Stimulated activated memory B cell treated with anti-CD40 and anti-IgM and Interleukin-4, amounts not matched to agents 10 μg/mL and 1 μg/mL and 100 μg/mL, for 72 hours (primary cell): ENCODE measurements at regions not wholly inside any gene's neighbourhood (a gene's known extent, or its start where the extent isn't known, plus 50 kb on each side); places are given as distances from the start of the nearest gene placed in this dataset.
A peak's percentile ranks its signal among the peaks of the same experiment; 100 is the strongest.

Source experiments
- ATAC-seq: fragments of 150-1000 bp; cut with Tn5 transposase; 2 replicates; pipeline ENCODE4 v1.10.0; 2021
- H3K27ac Mint-ChIP-seq: one replicate; pipeline ENCODE4 v1.8.0; 2022; ENCODE audit warnings: mild to moderate bottlenecking, mixed read lengths
- H3K27me3 Mint-ChIP-seq: one replicate; pipeline ENCODE4 v1.8.0; 2022; ENCODE audit warnings: mixed read lengths
- H3K36me3 Mint-ChIP-seq: one replicate; pipeline ENCODE4 v1.8.0; 2022; ENCODE audit warnings: mixed read lengths
- H3K4me1 Mint-ChIP-seq: one replicate; pipeline ENCODE4 v1.8.0; 2022; ENCODE audit warnings: mixed read lengths
- H3K4me3 Mint-ChIP-seq: one replicate; pipeline ENCODE4 v1.8.0; 2022; ENCODE audit warnings: mild to moderate bottlenecking, moderate library complexity, mixed read lengths
- H3K9me3 Mint-ChIP-seq: one replicate; pipeline ENCODE4 v1.8.0; 2022; ENCODE audit warnings: mixed read lengths

DNA sequence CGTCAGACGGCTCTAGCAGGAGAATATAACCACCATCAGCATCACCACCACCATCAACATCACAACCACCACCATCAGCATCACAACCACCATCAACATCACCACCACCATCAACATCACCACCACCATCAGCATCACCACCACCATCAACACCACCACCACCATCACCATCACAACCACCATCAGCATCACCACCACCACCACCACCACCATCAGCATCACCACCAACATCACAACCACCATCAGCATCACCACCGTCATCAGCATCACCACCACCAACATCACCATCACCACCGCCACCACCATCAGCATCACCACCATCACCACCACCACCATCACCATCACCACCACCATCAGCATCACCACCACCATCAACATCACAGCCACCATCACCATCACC is 210.7 kb downstream of the C9orf50 start:
- Mint-ChIP-seq H3K36me3 (peaks cover 7% of the 10 kb centered on the region), H3K4me3 (no peak overlapping the region), H3K27ac (peak overlapping the region; percentile 48), H3K4me1 (peaks cover 23% of the 10 kb centered on the region), H3K9me3 (peaks cover 9% of the 10 kb centered on the region), H3K27me3 (peaks cover 29% of the 10 kb centered on the region)
- ATAC-seq, result no peak

DNA sequence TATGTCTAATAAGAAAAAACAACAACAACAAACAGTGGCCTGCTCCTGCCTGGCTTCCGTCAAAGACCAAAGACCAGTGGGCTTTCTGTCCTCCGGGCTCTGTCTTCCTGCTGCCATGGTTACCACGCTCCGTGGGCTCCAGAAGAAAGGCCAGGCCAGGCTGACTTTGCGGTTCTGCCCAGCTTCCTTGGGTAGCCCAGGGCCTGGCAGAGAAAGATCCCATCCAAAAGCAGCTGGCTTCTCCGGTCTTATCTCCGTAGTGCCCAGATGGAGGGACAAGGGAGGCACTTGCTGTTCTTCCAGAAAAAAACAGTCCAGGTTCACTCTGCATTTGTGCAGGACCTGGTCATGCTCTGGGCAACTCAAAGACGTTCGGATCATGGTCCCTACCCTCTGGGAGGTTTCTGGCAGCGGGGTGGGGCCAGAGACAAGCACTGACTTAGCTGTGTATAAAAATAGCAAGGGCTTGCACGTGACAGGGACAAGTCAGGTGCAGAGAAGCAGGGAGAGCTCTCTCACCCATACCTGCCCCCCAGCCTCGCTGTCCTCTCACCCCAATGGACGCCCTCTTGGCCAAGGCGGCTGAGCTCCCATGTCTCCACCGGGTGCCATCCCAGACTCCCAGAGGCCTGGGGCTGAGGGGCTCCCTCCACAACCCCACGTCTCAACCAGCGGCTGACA is 212.2 kb downstream of the C9orf50 start:
- ATAC-seq, result no peak
- H3K27ac Mint-ChIP-seq, result peak overlapping the region; percentile 11
- H3K9me3 Mint-ChIP-seq, result peaks cover 9% of the 10 kb centered on the region
- peaks cover 34% of the 10 kb centered on the region for H3K27me3 Mint-ChIP-seq
- H3K4me1 Mint-ChIP-seq, result peaks cover 14% of the 10 kb centered on the region
- peaks cover 7% of the 10 kb centered on the region for H3K36me3 Mint-ChIP-seq
- no peak overlapping the region for H3K4me3 Mint-ChIP-seq

DNA sequence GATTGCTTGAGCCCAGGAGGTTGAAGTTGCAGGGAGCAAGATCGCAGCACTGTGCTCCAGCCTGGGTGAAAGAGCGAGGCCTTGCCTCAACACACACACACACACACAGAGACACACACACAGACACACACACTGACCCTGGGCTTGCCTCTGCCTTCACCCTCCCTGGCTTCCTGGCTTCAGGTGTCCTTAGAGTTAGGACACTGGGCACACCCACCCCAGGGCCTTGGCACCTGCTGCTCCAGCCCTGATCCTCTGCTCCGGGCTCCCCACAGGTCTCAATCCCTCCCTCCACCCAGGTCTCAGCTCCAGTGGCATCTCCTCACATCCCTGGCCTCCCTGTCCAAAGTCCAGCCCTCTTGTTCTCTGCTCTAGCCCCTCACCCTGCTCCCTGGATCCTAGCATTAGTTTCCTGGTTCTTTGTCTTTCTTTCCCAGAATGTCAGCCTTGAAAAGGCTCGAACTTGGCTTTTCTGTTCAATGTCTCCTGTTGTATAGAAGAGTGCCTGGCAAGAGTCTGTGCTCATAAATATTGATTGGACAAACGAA is 212.9 kb downstream of the C9orf50 start:
- peaks cover 41% of the 10 kb centered on the region for H3K27me3 Mint-ChIP-seq
- H3K36me3 Mint-ChIP-seq, result peaks cover 7% of the 10 kb centered on the region
- H3K4me3 Mint-ChIP-seq, result no peak overlapping the region
- peak overlapping the region; percentile 11 for H3K27ac Mint-ChIP-seq
- peaks cover 9% of the 10 kb centered on the region for H3K9me3 Mint-ChIP-seq
- no peak for ATAC-seq
- H3K4me1 Mint-ChIP-seq, result peaks cover 12% of the 10 kb centered on the region

- ATAC-seq, result no peak
- Mint-ChIP-seq H3K27me3 (peaks cover 54% of the 10 kb centered on the region), H3K4me3 (peak overlapping the region; percentile 61), H3K4me1 (peaks cover 14% of the 10 kb centered on the region), H3K9me3 (peaks cover 9% of the 10 kb centered on the region), H3K36me3 (peaks cover 7% of the 10 kb centered on the region), H3K27ac (no peak overlapping the region)
Observed at GRCh38 chr9:129406278-129407225, 214.3 kb downstream of the C9orf50 start.

DNA sequence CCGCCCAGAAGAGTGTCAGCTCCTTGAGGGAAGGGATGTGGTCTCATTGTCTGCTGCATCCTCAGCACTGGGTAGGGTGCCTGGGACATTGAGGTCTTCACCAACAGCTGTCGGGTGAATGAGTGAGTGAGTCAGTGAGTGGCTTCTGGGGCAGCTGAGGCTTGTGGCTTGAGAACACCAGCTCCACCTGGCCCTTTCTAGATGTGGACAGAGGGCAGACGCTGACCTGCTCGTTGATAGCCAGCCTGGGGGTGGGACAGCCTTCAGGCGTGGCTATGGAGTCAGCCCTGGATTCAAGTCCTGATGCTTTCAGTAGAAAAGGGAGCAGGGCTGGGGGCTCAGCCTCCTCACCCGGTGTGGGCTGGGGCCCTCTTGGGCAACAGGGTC is 215.1 kb downstream of the C9orf50 start:
- no peak overlapping the region for H3K27ac Mint-ChIP-seq
- H3K36me3 Mint-ChIP-seq, result peaks cover 7% of the 10 kb centered on the region
- H3K4me1 Mint-ChIP-seq, result peaks cover 14% of the 10 kb centered on the region
- ATAC-seq, result no peak
- H3K9me3 Mint-ChIP-seq, result peaks cover 9% of the 10 kb centered on the region
- H3K27me3 Mint-ChIP-seq, result peaks cover 54% of the 10 kb centered on the region
- H3K4me3 Mint-ChIP-seq, result no peak overlapping the region

DNA sequence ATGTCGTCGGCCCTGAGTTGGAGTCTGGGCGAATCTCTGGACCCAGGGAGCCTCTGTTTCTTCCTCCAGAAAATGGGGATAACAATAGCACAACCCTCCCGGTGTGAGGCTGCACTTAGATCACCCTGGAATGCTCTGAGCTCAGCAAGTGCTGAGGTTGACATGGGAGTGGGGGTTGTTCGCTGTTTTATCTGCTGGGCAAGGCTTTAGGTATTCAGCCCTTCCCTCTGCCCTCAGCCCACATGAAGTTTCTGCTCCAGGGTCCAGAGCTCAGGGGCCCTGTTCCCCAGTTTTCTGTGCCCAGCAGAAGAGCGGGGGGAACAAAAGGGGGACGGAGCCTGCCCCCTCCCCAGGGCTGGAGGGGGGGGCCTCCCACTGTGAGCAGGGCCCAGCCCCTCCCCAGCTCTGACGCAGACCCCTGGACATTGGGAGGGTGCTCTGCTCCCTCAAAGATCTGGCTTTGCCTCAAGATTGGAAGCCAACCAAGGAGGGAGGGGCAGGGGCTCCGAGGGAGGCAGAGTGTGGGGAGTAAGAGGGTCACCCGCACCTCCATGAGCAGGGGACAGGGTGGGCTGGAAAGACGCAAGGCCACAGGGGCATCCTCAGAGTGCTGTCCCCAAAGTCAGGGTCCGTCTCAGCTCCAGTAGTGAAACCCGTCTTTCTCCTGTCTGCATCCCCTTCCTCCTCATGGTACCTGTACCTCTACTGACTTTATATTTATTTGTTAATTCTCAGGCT is 215.6 kb downstream of the C9orf50 start:
- H3K36me3 Mint-ChIP-seq, result peaks cover 2% of the 10 kb centered on the region
- no peak for ATAC-seq
- H3K4me1 Mint-ChIP-seq, result peaks cover 14% of the 10 kb centered on the region
- H3K9me3 Mint-ChIP-seq, result peaks cover 5% of the 10 kb centered on the region
- no peak overlapping the region for H3K4me3 Mint-ChIP-seq
- no peak overlapping the region for H3K27ac Mint-ChIP-seq
- H3K27me3 Mint-ChIP-seq, result peaks cover 54% of the 10 kb centered on the region

GRCh38 chr9:129404621-129405020 is 216.3 kb downstream of the C9orf50 start:
- H3K4me1 Mint-ChIP-seq, result peaks cover 17% of the 10 kb centered on the region
- no peak for ATAC-seq
- peaks cover 54% of the 10 kb centered on the region for H3K27me3 Mint-ChIP-seq
- no peaks in the 10 kb centered on the region for H3K36me3 Mint-ChIP-seq
- no peak overlapping the region for H3K27ac Mint-ChIP-seq
- H3K9me3 Mint-ChIP-seq, result no peaks in the 10 kb centered on the region
- H3K4me3 Mint-ChIP-seq, result no peak overlapping the region

DNA sequence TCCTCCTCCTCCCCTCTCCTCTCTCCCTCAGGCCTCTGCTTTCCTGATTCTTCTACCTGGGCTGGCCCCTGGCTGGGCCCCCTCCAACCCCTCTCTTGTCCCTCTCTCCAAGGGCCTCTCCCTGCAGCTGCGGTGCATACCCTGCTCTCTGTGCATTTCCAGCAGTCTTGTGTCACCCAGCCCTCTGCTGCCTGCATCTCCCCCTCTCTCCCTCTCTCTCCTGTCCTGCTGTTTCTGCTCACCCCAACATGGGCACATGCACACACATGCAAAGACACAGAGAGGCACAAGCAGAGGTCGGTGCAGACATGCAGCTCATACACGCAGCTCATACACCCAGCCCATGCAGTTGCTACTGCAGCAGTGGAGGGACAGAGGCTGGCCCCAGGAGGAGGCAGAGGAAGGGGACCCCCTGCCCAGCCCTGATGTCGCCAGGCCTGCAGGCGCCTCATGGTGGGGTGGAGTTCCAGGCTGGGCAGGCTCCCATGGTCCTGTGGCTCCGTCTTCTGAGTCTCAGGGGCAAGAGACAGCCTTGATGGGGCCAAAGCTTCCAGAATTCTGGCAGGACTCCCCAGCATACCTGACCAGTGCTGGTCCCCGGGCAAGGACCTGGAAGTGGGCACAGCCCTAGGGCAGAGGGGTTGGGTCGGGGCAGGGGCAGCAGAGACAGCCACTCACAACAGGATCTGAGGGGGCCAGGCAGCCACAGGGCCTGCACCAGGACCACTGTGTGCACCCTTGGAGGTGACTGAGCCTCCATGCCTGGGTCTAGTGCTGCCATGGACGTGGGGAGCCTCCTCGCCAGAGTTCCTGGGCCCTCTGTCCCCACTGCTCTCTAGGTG is 216.9 kb downstream of the C9orf50 start:
- Mint-ChIP-seq H3K36me3 (no peaks in the 10 kb centered on the region), H3K4me1 (peaks cover 19% of the 10 kb centered on the region), H3K27ac (peak overlapping the region; percentile 11), H3K9me3 (no peaks in the 10 kb centered on the region), H3K27me3 (peaks cover 54% of the 10 kb centered on the region), H3K4me3 (no peak overlapping the region)
- ATAC-seq, result no peak

DNA sequence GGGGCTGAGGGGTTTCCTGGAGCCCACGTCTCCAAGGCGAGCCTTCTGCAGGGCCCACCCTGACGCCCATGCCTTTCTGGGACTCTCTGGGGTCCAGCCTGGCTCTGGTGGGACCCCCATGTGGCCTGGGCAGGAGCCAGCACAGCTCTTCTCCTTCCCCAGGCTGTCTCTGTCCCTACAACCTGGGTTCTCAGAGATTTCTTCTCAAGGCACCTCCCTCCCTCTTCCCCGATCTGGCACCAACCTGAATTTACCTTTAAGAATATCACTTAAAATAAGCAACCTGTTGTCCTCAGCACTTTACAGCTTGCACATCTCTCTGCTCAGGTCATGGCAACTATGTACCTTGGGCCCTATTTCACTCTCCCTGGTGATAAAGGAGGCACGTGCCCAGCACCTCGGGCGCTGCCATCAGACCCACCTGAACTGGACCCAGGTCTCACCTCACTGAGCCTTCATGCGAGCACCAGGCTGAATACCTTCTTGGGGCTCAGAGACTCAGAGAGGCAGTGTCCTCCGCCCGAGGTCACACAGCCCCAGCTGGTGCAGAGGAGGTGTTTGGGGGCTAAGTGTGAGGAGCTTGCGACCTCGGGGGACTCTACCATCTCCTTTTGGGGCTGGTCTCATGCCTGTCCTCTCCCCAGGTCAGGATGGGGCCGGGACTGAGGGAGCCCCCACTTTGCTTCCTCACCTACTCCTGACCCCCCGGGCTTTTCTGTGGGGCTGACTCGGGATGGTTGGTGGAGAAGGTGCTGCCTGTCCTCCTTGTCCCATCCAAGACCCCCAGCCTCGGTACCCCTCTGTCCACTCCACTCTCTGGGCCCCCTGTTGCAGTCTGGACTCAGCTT is 217.7 kb downstream of the C9orf50 start:
- Mint-ChIP-seq H3K4me3 (no peak overlapping the region), H3K4me1 (peaks cover 19% of the 10 kb centered on the region), H3K36me3 (no peaks in the 10 kb centered on the region), H3K27me3 (peaks cover 50% of the 10 kb centered on the region), H3K9me3 (no peaks in the 10 kb centered on the region), H3K27ac (peak overlapping the region; percentile 11)
- no peak for ATAC-seq

DNA sequence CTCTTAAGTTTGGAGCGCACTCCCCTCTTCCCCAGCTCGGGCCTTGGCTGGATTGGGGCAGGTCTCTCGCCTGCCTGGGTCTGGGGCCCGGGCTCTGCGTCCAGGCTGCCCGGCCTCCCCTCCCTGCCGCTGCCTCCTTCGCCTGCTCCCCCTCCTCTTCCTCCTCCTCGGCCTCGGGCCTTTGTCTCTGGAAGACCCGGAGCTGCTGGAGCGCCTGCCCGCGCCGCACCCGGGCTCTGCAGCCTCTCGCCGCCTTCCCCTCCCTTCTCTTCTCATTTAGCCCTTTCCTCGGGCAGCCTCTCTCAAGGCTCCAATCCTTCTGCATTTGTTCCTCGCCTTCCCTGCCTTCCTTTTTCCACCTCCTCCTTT is 218.5 kb downstream of the C9orf50 start:
- Mint-ChIP-seq H3K27ac (peak overlapping the region; percentile 11), H3K4me1 (peaks cover 19% of the 10 kb centered on the region), H3K27me3 (peaks cover 42% of the 10 kb centered on the region), H3K4me3 (no peak overlapping the region), H3K9me3 (no peaks in the 10 kb centered on the region), H3K36me3 (no peaks in the 10 kb centered on the region)
- ATAC-seq, result no peak

DNA sequence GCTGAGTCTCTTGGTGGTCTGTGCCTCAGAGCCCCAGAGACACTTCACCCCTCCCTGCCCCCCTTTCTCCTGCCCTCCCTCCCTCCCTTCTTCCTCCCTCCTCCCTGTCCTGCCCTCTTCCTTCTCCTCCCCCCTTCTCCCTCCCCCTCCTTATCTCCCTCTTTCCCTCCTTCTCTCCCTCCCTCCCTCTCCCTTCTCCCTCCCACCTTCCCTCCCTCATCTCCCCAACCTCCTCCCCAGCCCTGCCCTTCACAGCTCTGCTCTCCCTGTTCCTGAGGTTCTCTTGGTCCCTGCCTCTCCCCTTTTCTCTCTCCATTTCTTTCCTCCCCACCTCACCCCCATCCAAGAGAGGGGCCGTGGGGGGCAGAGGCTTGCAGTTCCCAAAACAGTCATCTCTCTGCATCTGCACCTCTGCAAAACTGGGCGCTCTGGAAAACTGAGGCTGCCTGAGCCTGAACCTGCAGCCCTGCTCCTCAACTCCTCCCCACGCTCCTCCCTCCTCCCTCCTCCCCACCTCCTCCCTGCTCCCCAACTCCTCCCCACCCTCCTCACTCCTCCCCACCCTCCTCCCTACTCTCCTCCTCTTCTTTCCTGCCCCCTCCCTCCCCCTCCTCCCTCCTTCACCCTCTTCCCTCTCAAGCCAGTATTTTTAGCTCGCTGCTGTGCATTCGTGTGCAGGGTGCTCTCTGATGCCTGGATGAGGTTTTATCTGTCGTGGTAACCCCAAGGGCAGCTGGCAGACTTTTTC is 219.1 kb downstream of the C9orf50 start:
- Mint-ChIP-seq H3K4me1 (peaks cover 19% of the 10 kb centered on the region), H3K4me3 (no peak overlapping the region), H3K9me3 (no peaks in the 10 kb centered on the region), H3K36me3 (no peaks in the 10 kb centered on the region), H3K27ac (peak overlapping the region; percentile 11), H3K27me3 (peaks cover 36% of the 10 kb centered on the region)
- no peak for ATAC-seq

DNA sequence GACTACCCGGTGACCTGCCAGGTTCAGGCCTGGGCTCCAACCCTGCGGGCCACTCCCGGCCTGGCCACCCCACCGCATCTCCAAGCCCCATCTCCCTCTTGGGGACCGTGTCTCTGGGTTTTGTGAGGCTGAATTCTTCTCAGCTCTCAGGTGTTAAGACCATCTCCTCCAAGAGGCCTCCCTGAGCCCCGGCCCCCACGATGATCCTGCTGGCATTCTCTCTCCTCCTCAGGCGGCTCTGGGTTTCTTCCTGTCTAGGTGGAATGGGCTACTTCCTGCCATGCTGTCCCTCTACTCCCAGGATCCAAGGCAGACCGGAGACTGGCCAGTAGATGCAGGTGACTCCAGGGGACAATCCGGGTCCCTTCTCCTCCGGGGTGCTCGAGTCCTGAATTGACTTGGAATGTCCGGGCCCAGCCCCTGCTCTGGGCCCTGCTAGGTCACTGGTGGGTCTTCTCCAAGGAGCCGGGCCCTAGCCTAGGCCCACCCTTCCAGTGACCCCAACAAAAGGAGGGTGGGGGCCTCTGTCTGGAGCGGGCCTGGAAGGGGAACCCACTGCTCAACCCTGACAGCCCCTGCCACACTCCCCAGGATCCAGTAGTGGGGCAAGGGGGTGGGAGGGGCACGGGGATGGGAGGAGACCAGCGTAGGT is 219.8 kb downstream of the C9orf50 start:
- peaks cover 13% of the 10 kb centered on the region for H3K4me1 Mint-ChIP-seq

More for the DNA sequence above, 219.8 kb downstream of the C9orf50 start:
- Mint-ChIP-seq H3K27me3 (peaks cover 29% of the 10 kb centered on the region), H3K4me3 (no peak overlapping the region), H3K36me3 (no peaks in the 10 kb centered on the region), H3K27ac (no peak overlapping the region), H3K9me3 (no peaks in the 10 kb centered on the region)
- ATAC-seq, result no peak
